ENCODE measurements at regions not wholly inside any gene's neighbourhood (a gene's known extent, or its start where the extent isn't known, plus 50 kb on each side); places are given as distances from the start of the nearest gene placed in this dataset.

DNA sequence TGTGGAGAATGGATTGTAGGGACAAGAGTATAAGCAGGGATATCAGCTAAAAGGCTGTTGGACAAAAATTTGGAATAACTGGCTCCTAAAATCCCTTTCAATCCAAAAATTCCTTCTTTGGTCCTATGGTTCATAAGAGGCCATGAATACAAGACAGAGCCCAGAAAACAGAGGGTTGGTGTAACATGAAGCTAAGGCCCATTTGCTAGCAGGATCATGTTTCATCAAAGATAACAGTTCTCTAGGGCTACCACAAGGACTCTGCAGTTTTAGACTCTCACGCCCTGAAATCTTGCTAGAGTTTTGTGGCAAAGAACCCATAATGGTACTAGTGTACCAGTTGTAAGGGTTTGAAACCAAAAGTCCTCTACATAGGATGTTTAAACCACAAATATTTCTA lies 327.8 kb upstream of the TBX18 start:
- Histone ChIP-seq H3K36me3 (no peaks in the 10 kb centered on the region), H3K4me3 (no peak overlapping the region), H3K4me1 (no peaks in the 10 kb centered on the region), H3K9me3 (replicated peaks) (peaks cover 15% of the 10 kb centered on the region), H3K27me3 (ENCODE audit: low read depth) (no peaks in the 10 kb centered on the region), H3K27ac (replicated peaks) (no peak overlapping the region)
- DNase-seq, result no peak
- TF ChIP-seq, protein P1, sequence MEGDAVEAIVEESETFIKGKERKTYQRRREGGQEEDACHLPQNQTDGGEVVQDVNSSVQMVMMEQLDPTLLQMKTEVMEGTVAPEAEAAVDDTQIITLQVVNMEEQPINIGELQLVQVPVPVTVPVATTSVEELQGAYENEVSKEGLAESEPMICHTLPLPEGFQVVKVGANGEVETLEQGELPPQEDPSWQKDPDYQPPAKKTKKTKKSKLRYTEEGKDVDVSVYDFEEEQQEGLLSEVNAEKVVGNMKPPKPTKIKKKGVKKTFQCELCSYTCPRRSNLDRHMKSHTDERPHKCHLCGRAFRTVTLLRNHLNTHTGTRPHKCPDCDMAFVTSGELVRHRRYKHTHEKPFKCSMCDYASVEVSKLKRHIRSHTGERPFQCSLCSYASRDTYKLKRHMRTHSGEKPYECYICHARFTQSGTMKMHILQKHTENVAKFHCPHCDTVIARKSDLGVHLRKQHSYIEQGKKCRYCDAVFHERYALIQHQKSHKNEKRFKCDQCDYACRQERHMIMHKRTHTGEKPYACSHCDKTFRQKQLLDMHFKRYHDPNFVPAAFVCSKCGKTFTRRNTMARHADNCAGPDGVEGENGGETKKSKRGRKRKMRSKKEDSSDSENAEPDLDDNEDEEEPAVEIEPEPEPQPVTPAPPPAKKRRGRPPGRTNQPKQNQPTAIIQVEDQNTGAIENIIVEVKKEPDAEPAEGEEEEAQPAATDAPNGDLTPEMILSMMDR (IDR thresholded peaks at IDR 0.05; ENCODE audit: borderline replicate concordance), result no peak
- intact Hi-C loops (cut with micrococcal nuclease), result no loop called here

DNA sequence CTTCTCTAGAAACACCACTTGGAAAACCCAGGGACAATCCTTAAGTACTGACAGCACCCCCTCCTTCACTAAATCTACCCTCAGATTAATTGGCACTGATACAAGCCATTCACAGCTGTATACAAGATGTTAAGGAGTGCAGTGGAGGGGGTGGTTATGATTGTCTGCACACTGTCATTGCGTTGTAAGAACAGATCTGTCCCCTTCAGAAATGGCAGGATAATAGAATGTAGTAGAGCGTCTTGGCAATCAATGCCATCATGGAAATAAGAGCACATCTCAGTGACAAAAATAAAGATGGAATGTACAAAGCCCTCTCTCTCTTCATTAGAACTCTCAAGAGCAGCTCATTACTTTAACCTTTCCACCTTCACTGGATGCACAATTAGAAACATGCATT lies 324.9 kb upstream of the TBX18 start:
- H3K27ac ChIP-seq (replicated peaks), result no peak overlapping the region
- TF ChIP-seq, protein P1 (IDR thresholded peaks at IDR 0.05; ENCODE audit: borderline replicate concordance), result no peak
- no peaks in the 10 kb centered on the region for H3K27me3 ChIP-seq (ENCODE audit: low read depth)
- intact Hi-C loops (cut with micrococcal nuclease), result no loop called here
- no peaks in the 10 kb centered on the region for H3K4me1 ChIP-seq
- H3K9me3 ChIP-seq (replicated peaks), result peaks cover 4% of the 10 kb centered on the region
- H3K36me3 ChIP-seq, result no peaks in the 10 kb centered on the region
- H3K4me3 ChIP-seq, result no peak overlapping the region
- DNase-seq, result no peak

DNA sequence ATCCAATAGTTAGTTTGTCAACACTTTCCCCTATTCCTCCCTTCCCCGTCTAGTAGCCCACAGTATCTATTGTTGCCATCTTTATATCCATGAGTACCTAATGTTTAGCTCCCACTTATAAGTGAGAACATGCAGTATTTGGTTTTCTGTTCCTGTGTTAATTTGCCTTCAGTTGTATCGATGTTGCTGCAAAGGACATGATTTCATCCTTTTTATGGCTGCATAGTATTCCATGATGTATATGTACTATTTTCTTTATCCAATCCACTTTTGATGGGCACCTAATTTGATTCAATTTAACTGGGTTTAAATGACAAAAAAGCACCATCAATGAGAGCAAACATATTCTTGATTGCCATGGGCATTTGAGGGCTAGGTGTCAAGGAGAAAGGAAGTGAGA lies 321.5 kb upstream of the TBX18 start:
- H3K4me3 ChIP-seq, result no peak overlapping the region
- intact Hi-C loops (cut with micrococcal nuclease), result no loop called here
- H3K9me3 ChIP-seq (replicated peaks), result peaks cover 4% of the 10 kb centered on the region
- no peak overlapping the region for H3K27ac ChIP-seq (replicated peaks)
- H3K36me3 ChIP-seq, result no peaks in the 10 kb centered on the region
- TF ChIP-seq, protein P1 (IDR thresholded peaks at IDR 0.05; ENCODE audit: borderline replicate concordance), result no peak
- no peaks in the 10 kb centered on the region for H3K27me3 ChIP-seq (ENCODE audit: low read depth)
- DNase-seq, result no peak
- no peaks in the 10 kb centered on the region for H3K4me1 ChIP-seq

DNA sequence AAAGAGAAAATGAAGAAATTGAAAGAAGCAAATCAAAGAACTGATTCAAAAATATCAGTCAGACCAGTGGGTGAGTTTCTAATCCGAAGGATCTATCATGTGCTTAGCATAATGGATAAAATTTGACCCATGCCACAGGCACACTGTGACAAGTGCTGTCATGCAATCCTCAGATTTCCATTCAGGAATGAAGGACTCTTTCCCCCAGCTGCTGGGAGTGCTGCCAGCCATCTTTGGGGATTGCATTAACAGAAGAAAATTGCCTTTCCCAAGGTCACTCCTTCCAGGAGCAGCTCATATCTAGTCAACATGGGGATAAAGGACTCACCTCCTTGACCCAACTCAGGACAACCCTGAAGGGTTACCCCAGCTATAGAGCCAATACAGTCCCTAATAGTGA lies 316.7 kb upstream of the TBX18 start:
- Histone ChIP-seq H3K27ac (replicated peaks) (no peak overlapping the region), H3K27me3 (ENCODE audit: low read depth) (no peaks in the 10 kb centered on the region), H3K36me3 (no peaks in the 10 kb centered on the region), H3K4me1 (no peaks in the 10 kb centered on the region), H3K9me3 (replicated peaks) (peaks cover 2% of the 10 kb centered on the region), H3K4me3 (no peak overlapping the region)
- DNase-seq, result no peak
- TF ChIP-seq, protein P1 (IDR thresholded peaks at IDR 0.05; ENCODE audit: borderline replicate concordance), result no peak
- intact Hi-C loops (cut with micrococcal nuclease), result no loop called here

DNA sequence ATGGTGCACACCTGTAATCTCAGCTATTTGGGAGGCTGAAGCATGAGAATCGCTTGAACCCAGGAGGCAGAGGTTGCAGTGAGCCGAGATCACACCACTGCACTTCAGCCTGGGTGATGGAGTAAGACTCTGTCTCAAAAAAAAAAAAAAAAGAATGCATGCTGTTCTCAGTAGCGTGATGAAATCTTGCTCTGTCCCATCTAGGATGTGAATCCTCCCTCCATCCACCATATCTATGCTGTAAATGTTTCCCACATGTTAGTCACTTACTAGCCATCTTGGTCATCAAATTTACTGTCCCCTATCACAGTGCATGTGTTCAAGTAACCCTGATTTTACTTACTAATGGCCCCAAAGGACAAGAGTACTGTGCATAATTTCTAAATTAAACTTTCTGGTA lies 315.4 kb upstream of the TBX18 start:
- no peak for DNase-seq
- H3K4me3 ChIP-seq, result no peak overlapping the region
- no peaks in the 10 kb centered on the region for H3K4me1 ChIP-seq
- no peaks in the 10 kb centered on the region for H3K27me3 ChIP-seq (ENCODE audit: low read depth)
- H3K27ac ChIP-seq (replicated peaks), result no peak overlapping the region
- intact Hi-C loops (cut with micrococcal nuclease), result no loop called here
- H3K36me3 ChIP-seq, result no peaks in the 10 kb centered on the region
- TF ChIP-seq, protein P1 (IDR thresholded peaks at IDR 0.05; ENCODE audit: borderline replicate concordance), result no peak
- peaks cover 8% of the 10 kb centered on the region for H3K9me3 ChIP-seq (replicated peaks)

DNA sequence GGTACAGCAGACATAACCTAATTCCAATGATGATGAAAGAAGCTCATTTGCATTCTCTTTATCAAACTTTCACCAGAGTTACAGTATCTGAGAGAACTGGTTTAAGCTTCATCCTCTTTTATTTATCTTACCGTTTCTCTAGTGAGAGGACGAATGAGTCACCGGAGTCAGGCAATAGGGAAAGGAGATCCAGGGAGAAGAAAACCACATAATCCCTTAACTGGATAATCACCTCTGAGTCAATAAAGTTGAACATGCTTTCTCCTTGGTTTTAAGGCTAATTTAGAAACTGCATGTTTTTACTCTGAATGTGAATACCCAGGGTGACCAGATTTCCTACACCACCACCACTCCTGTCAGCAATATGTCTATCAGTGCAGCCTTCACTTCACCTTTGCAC lies 313.7 kb upstream of the TBX18 start:
- Histone ChIP-seq H3K36me3 (no peaks in the 10 kb centered on the region), H3K27me3 (ENCODE audit: low read depth) (no peaks in the 10 kb centered on the region), H3K9me3 (replicated peaks) (peaks cover 12% of the 10 kb centered on the region), H3K4me1 (no peaks in the 10 kb centered on the region), H3K27ac (replicated peaks) (no peak overlapping the region), H3K4me3 (no peak overlapping the region)
- TF ChIP-seq, protein P1 (IDR thresholded peaks at IDR 0.05; ENCODE audit: borderline replicate concordance), result no peak
- no peak for DNase-seq
- intact Hi-C loops (cut with micrococcal nuclease), result no loop called here
